ENCODE measurements at regions not wholly inside any gene's neighbourhood (a gene's known extent, or its start where the extent isn't known, plus 50 kb on each side); places are given as distances from the start of the nearest gene placed in this dataset.

- TF ChIP-seq, protein P1, sequence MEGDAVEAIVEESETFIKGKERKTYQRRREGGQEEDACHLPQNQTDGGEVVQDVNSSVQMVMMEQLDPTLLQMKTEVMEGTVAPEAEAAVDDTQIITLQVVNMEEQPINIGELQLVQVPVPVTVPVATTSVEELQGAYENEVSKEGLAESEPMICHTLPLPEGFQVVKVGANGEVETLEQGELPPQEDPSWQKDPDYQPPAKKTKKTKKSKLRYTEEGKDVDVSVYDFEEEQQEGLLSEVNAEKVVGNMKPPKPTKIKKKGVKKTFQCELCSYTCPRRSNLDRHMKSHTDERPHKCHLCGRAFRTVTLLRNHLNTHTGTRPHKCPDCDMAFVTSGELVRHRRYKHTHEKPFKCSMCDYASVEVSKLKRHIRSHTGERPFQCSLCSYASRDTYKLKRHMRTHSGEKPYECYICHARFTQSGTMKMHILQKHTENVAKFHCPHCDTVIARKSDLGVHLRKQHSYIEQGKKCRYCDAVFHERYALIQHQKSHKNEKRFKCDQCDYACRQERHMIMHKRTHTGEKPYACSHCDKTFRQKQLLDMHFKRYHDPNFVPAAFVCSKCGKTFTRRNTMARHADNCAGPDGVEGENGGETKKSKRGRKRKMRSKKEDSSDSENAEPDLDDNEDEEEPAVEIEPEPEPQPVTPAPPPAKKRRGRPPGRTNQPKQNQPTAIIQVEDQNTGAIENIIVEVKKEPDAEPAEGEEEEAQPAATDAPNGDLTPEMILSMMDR (IDR thresholded peaks at IDR 0.05; ENCODE audit: control extremely low read depth in 1 of 3, insufficient read depth in 1 of 3, low read depth in 1 of 3, low read length in 3 of 3) = no peak
- TF ChIP-seq POLR2AphosphoS5 (IDR thresholded peaks at IDR 0.05; ENCODE audit: low read depth, low read length) = no peak
- TF ChIP-seq CHD2 (IDR thresholded peaks at IDR 0.05; ENCODE audit: low read length) = no peak
- TF ChIP-seq, protein P2, sequence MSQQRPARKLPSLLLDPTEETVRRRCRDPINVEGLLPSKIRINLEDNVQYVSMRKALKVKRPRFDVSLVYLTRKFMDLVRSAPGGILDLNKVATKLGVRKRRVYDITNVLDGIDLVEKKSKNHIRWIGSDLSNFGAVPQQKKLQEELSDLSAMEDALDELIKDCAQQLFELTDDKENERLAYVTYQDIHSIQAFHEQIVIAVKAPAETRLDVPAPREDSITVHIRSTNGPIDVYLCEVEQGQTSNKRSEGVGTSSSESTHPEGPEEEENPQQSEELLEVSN (IDR thresholded peaks at IDR 0.05) = no peak
- no peak for TF ChIP-seq TEAD4 (IDR thresholded peaks at IDR 0.05; ENCODE audit: low read depth, low read length)
- TF ChIP-seq SP2 (IDR thresholded peaks at IDR 0.05; ENCODE audit: low read length) = no peak
- TF ChIP-seq SIN3A (conservative IDR thresholded peaks at IDR 0.05 in 1 of 2, IDR thresholded peaks at IDR 0.05 in 1 of 2; ENCODE audit: low read depth in 1 of 2, low read length in 2 of 2) = no peak
- no peak for TF ChIP-seq CBX5 (IDR thresholded peaks at IDR 0.05; ENCODE audit: low read depth, low read length)
- TF ChIP-seq POLR2A (IDR thresholded peaks at IDR 0.05; ENCODE audit: control extremely low read depth in 1 of 2, low read depth in 2 of 2, low read length in 2 of 2) = no peak
These were observed 313.7 kb upstream of the CDH5 start (continued) for GRCh38 chr16:66052745-66053144.

All from H1 (cell line).